ENCODE measurements at regions not wholly inside any gene's neighbourhood (a gene's known extent, or its start where the extent isn't known, plus 50 kb on each side); places are given as distances from the start of the nearest gene placed in this dataset.
A peak's percentile ranks its signal among the peaks of the same experiment; 100 is the strongest.

DNA sequence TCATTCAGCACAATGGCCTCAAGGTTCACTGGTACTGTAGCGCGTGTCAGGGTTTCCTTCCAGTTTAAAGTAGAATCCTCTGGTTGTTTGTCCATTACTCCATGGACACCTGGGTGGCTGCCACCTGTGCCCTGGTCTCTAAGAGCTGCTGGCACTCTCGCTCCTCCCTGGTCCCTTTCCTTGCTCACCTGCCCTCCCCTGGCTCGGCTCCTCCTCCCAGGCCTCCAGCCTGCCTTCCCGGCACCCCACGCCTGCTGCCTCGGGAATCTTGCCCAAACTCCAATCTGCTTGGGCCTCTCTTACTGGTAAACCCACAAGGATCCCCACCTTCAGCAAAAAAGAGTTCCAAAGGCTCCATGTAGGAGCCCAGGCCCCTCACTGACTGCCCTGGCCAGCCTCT lies 154.4 kb upstream of the DIO3 start:
- no peak overlapping the region for H3K4me3 ChIP-seq (ENCODE audit: low read depth, low read length)
- TF ChIP-seq, protein P1, sequence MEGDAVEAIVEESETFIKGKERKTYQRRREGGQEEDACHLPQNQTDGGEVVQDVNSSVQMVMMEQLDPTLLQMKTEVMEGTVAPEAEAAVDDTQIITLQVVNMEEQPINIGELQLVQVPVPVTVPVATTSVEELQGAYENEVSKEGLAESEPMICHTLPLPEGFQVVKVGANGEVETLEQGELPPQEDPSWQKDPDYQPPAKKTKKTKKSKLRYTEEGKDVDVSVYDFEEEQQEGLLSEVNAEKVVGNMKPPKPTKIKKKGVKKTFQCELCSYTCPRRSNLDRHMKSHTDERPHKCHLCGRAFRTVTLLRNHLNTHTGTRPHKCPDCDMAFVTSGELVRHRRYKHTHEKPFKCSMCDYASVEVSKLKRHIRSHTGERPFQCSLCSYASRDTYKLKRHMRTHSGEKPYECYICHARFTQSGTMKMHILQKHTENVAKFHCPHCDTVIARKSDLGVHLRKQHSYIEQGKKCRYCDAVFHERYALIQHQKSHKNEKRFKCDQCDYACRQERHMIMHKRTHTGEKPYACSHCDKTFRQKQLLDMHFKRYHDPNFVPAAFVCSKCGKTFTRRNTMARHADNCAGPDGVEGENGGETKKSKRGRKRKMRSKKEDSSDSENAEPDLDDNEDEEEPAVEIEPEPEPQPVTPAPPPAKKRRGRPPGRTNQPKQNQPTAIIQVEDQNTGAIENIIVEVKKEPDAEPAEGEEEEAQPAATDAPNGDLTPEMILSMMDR (IDR thresholded peaks at IDR 0.05; ENCODE audit: low read depth, low read length), result no peak
- no peak for DNase-seq (ENCODE audit: low read depth, low spot score)
- in situ Hi-C loops (cut with HindIII; ENCODE audit: low sequenced_read_pairs), result no loop called here

DNA sequence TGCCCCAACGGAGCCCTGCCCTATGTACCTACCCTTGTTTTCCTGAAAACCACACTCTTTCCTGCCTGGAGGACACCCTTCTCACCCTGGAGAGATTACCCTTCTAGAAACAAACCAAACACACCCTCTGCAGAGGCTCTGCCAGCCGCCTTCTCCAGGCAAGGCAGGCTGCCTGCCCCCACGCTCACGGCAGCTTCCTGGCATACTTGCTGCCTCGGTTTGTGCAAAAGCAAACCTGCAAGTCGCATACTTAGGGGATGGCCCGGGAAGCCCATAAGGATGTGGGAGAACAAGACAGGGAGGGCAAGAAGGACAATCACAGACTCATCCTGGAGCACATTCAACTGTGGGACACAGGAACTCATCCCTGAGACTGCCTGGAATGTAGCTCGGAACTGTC lies 154.0 kb upstream of the DIO3 start:
- no peak for DNase-seq (ENCODE audit: low read depth, low spot score)
- no peak overlapping the region for H3K4me3 ChIP-seq (ENCODE audit: low read depth, low read length)
- TF ChIP-seq, protein P1 (IDR thresholded peaks at IDR 0.05; ENCODE audit: low read depth, low read length), result no peak
- in situ Hi-C loops (cut with HindIII; ENCODE audit: low sequenced_read_pairs), result no loop called here

DNA sequence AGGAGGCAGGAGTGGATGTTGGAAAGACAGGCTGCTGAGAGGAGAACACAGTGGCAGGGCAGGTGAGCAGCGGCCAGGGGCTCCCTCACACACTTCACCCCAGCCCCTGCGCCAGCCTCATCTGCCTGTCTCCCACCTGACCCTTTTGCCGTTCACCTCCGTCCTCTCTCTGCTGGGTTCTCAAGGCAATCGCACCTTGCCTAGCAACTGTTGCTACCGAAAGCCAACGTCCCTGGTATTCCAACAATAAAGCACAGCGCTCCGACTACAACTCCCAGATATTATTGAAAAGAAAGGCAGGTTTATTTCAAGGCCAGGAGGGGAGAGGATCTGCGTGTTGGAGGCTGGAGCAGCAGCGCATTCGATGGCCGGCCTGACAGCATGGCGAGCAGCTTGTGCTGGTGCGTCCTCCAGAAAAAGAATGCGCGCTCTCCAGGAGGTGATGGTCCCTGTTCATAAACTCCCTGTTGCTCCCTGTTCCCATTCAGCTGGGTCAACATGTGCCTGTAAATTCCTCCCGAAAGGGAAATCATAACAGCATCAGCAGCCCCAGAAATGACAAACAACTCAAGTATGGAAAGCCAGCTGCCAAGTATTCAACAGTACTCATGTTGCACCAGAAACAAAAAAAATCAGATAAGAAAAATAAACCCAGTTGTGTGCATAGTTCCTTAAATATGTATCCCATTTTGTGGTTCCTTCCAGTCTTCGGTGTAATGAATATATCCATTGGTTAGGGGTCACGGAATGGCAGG lies 153.0 kb upstream of the DIO3 start:
- TF ChIP-seq, protein P1 (IDR thresholded peaks at IDR 0.05; ENCODE audit: low read depth, low read length), result no peak
- DNase-seq (ENCODE audit: low read depth, low spot score), result peak; percentile 43
- H3K4me3 ChIP-seq (ENCODE audit: low read depth, low read length), result no peak overlapping the region
- in situ Hi-C loops (cut with HindIII; ENCODE audit: low sequenced_read_pairs), result no loop called here

DNA sequence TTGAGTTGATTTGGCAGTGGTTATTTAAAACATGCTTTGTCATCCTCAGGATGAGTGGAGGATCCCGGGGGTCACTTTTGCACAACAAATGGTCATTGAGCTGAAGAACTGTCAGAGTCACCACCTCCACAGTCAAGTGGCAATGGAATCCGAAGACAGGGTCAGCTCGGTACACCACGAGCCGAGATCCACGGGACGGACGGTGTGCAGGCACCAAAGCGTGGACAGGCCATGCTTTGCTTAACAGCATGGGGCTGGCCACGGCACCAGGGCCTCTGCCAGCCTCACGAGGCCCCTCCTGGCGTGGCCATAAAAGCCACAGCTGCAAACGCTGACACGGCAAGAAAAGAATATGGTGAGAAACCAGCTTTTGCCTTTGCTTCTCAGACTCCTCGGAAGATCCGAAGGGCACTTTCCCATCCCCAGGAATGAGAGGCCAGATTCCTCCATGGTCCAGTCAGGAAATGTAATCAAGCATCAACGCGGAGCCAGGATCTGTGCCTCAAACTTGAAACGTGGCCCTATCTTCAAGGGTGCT lies 152.2 kb upstream of the DIO3 start:
- TF ChIP-seq, protein P1 (IDR thresholded peaks at IDR 0.05; ENCODE audit: low read depth, low read length), result no peak
- in situ Hi-C loops (cut with HindIII; ENCODE audit: low sequenced_read_pairs), result no loop called here
- DNase-seq (ENCODE audit: low read depth, low spot score), result no peak
- H3K4me3 ChIP-seq (ENCODE audit: low read depth, low read length), result no peak overlapping the region

DNA sequence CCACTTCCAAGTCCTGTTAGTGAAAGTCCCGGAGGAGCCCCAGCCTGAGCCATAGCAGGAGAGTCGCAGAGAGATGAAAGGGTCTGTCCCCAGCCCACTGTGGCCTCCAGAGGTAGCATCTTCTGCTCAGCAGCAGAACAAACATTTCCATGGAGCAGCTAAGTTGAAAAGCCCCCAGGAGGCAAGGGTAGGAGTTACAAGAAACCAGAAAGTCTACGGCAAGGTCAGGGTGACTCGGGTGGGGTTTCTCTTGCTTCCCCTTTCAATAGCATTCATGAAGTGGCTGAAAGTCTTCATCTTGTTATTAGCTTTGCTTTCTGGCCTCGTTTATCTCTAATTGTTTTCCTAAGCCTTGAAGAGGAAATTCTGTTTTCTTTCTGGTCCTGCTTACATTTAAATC lies 151.2 kb upstream of the DIO3 start:
- in situ Hi-C loops (cut with HindIII; ENCODE audit: low sequenced_read_pairs), result no loop called here
- TF ChIP-seq, protein P1 (IDR thresholded peaks at IDR 0.05; ENCODE audit: low read depth, low read length), result no peak
- DNase-seq (ENCODE audit: low read depth, low spot score), result no peak
- no peak overlapping the region for H3K4me3 ChIP-seq (ENCODE audit: low read depth, low read length)

DNA sequence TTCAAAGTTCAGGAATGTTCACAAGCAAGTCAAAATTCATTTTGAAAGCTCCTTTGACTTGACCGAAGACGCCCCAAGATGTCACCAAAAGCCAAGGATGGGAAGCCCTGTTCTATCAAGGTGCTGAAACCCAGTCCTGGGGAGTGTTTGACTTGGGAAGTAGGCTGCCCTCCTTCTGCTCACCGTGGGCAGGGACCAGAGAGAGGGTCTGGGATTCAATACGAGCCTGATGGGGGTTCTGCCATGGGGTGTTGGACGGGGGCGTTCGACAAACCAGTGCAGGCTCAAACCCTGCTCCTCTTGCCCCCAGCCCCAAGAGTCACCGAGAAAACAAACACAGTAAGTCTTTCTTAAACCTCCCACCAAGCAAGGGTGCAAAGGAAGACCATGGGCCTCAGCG lies 150.1 kb upstream of the DIO3 start:
- H3K4me3 ChIP-seq (ENCODE audit: low read depth, low read length), result no peak overlapping the region
- TF ChIP-seq, protein P1 (IDR thresholded peaks at IDR 0.05; ENCODE audit: low read depth, low read length), result no peak
- no peak for DNase-seq (ENCODE audit: low read depth, low spot score)
- in situ Hi-C loops (cut with HindIII; ENCODE audit: low sequenced_read_pairs), result no loop called here

Data from astrocyte of the spinal cord (primary cell).